CD4-positive, alpha-beta T cell treated with Interleukin-6 for 4 hours (primary cell): ENCODE measurements at regions not wholly inside any gene's neighbourhood (a gene's known extent, or its start where the extent isn't known, plus 50 kb on each side); places are given as distances from the start of the nearest gene placed in this dataset.

ENCODE experiments used
- DNase-seq: peaks from one replicate; pipeline ENCODE4 v3.0.0-alpha.2; 2020; ENCODE audit warnings: mixed read lengths

DNA sequence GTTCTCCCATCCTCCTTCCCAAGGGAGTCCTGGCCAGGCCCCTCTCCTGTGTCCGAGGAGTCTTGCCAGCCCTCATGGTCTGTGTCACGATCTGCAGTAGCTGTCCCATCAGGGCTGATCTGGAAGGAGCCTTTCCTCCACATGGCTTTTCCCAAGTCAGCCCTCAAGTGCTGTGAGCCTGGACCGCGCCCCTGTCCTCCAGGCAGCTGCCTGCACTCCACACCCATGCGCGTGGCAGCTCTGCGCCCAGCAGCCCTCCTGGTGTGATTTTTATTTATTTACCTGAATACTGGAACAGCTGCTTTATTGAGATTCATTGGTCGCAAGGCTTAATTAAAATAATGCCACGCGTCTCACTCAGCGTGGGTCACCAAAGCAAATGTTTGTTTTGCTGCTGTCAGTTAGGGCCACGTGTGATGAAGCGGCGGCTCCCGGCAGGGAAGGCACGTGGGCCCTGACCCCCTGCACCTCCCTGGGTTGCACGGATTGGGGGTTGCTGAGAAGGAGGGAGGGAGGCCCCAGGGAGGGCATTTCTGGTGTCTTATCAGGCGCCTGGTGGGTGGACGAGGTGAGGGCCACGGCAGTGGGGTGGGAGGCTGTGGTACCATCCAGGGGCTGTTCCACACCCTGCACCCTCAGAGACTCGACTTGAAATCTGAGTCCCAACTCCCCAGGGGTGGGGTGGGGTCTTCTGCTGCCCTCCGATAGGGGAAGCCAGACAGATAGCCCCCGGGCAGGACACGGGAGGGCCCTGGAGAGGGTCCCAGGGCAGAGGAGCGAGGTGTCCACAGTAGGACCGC, 206.3 kb upstream of the C14orf180 start:
- no peak for DNase-seq

GRCh38 chr14:104373855-104374717, 205.5 kb upstream of the C14orf180 start:
- DNase-seq: no peak

DNA sequence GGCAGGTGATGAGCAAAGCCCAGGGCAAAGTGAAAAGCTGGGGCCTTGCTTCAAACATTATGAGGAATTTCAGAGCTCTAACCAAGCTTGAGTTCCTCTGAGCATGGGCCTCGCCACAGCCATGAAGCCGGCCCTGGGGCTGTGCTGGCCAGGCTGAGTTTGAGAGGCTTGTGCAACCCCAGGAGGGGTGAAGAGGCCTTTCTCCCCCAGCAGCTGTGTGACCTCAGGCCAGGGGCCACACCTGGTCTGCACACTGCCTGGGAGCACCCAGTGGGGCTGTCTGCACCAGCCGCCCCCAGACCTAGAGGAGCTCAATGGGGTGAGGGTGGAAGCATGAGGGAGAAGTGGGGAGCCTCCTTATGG, 204.9 kb upstream of the C14orf180 start:
- no peak for DNase-seq

GRCh38 chr14:104375551-104376201, 203.9 kb upstream of the C14orf180 start:
- DNase-seq: no peak

DNA sequence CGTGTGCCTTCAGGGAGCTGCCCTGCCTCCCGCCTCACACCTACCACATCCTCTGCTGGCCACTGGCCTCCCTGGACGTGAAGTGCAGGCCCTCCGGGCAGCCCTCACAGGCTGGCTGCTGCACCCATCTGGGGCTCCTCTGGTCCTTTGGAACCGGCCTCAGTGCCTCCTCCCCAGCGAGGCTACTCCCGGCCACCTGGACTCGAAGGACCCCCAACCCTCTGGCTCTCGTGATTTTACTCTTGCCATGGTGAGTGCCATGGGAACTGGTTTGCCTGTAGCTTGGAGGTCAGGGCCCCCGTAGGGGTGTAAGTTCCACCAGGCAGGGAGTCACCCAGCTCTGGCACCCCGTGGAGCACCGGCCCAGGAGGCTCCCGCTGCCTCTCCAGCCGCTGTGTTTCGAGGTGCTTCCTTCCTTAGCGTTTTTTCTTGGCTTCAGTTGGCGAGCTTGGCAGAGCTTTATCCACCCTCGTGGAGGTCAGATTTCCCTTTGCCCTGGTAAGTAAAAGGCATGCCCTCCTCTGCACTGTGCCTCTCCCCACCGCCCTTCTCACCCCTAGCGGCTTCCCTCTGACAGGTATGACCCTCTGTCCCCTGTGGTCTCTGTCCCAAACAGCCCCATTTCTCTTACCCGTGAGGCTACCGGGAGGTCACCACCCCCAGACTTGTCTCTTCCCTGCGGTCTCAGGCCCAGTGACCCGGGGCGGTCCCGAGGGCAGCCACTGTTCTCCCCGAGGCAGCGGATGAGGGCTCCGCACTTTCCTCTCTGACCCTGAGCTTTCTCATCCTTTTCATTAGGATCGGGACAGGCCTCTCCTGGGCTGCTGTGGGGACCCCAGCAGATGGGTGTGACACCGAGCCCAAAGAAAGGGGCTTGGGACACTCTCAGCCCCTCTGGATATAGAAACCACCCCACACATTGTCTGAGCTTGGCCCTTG, 203.1 kb upstream of the C14orf180 start:
- no peak for DNase-seq

DNA sequence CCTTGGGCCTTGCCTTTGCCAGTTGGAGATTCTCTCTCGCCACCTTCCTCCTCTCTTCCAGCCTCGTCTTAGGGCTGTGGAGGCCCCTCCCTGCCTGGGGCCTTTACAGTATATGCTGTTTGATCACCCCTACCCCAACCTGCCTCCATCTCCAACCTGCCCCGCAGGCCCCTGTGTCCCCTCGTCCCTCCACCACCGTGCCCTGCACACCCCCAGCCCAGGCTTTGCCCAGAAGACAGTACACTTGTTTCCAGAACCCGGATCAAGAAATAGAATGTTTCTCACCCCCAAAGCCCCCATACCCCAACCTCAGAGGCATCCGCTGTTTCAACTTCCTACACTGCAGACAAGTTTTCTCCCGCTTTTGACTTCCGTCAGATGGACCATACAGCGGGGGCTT, 202.3 kb upstream of the C14orf180 start:
- no peak for DNase-seq

GRCh38 chr14:104378698-104379113, 200.9 kb upstream of the C14orf180 start:
- DNase-seq: no peak

DNA sequence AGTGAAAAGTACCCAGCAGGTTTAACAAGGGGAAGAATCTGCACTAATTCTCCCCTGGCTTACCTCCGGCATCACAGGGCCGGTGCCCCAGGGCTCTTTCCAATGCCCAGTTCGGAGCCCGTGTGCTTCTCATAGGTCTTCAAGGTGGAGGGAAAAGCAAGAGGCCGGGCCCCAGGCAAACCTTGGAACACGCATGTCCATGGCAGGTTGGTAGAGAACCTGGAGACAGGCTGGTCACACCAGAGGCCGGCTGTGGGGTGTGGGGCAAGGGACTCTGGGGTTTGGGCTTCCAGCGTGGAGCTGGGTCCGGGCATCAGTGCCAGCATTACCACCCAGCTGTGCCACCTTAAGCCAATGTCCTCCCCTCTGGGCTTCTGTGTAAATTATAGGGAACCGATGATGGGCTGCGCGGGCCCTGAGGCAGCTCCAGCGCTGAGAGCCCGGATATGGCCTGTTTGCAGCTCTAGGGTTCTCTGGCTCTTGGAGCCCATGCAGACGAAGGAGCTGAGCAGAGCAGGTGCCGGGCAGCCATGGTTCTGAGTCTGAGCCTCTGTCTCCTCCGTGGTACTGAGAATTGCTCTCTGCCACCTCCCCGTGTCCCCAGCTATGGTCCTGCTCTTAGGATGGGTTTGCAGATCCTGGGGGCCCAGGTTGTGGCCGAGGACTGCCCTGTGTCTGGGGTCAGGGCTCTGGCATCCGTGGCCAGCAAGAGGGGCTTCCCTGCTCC, 197.0 kb upstream of the C14orf180 start:
- no peak for DNase-seq

GRCh38 chr14:104383088-104383995, 196.2 kb upstream of the C14orf180 start:
- no peak for DNase-seq

GRCh38 chr14:104383996-104384775, 195.4 kb upstream of the C14orf180 start:
- DNase-seq: no peak

DNA sequence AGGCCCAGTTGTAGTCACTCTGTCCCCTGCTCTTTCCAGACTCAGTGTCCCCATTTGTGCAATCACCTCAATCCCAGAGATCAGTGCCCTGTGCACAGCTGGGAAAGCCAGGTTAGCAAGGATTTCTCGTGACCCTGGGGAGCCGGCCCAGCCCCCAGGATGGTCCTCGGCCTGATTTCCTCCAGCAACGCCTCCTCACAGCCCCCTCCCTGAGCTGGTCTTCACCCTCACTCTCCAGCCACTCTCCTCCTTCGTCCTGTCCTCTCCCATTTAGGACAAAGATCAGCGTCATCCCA, 194.8 kb upstream of the C14orf180 start:
- no peak for DNase-seq

GRCh38 chr14:104385111-104385510, 194.5 kb upstream of the C14orf180 start:
- no peak for DNase-seq

DNA sequence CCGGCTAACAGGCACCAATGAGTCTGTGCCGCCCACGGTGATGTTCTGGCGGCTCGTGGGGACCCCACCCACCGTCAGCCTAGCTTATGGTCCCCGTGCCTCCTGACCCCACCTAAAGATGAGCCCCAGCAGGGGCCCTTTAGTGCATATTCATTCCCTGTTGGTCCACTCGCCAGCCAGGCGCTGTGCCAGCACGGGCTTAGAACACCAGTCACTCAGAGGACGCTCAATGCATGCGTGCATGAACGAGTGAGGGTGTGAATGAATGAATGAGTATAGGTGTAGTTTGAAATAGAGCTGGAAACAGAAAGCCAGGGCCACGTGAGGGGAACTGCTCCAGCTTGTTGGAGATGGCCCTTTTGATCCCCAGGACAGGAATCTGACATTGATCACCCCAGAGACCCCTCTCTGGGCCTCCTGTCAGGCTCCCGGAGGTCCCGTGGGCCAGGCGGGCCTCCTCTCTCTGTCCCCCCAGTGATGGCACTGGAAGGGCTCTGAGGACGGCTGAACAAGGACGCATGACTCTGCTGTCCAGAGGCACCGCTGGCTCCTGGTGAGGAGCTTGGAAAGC, 193.9 kb upstream of the C14orf180 start:
- no peak for DNase-seq

GRCh38 chr14:104386151-104386841, 193.3 kb upstream of the C14orf180 start:
- DNase-seq: no peak

DNA sequence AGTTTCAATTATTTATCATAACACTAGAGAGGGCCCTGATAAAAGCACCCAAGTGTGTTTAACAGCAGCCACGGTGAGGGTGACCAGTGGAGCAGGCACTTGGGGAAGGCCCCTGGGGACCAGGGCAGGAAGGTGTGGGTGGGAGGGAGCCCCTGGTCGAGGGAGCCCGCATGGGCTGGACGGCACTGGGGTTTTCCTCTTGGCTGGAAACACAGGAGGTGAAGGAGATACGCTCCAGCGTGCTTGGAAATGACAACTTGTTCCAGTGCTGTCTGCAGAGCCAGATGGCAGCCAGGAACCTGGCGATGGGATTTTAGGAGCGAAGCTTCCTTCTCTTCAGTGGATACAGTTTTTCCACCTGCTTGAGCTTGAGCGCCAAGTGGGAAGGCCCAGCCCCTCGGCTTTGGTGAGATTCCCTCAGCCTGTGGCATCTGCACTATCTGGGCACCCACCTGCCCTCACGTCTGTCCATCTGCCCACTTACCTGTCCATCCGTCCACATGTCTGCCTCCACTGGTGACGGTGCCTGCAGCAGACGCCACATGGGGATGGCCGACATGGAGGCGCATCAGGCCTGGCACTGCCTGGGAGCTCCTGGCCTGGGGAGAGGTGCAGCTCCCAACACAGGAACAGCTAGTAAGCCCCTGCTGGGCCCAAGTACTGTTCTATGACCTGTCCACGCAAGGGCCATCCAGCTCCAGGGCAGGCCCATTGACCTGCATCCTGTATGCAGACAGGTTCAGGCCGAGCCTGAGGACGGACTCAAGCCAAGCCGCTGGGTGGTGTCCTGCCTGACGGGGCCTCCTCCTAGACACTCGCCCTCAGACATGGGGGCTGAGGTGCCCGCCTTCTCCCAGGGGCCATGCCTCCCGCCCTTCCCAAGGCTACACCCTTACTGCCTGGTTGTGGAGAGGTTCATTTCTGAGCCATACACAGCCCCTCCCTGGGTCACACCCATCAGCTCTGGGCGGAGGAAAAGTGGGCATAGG, 192.2 kb upstream of the C14orf180 start:
- DNase-seq: no peak

DNA sequence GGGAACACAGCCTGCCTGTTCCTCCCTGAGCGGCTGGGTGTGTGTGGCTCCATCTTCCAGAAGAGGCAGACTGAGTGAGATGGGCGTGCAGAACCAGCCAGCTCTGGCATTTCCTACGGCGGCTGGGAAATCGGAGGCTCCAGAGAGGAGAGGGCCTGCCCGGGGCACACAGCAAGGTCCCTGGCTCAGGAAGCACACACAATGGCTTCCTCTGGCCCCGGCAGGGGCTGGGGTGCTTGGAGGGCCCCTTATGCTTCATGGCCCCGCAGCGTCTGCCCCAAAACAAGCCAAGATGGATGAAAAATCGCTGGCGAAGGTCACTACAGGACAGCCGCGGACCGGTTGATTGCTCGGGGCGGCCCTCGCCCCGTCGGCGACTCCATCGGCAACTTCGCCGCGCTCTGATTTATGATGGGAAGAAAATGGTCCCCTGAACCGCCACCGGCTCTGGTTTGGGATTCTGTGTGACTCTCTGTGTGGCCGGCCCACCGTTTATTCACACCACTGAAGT, 191.5 kb upstream of the C14orf180 start:
- DNase-seq: no peak

DNA sequence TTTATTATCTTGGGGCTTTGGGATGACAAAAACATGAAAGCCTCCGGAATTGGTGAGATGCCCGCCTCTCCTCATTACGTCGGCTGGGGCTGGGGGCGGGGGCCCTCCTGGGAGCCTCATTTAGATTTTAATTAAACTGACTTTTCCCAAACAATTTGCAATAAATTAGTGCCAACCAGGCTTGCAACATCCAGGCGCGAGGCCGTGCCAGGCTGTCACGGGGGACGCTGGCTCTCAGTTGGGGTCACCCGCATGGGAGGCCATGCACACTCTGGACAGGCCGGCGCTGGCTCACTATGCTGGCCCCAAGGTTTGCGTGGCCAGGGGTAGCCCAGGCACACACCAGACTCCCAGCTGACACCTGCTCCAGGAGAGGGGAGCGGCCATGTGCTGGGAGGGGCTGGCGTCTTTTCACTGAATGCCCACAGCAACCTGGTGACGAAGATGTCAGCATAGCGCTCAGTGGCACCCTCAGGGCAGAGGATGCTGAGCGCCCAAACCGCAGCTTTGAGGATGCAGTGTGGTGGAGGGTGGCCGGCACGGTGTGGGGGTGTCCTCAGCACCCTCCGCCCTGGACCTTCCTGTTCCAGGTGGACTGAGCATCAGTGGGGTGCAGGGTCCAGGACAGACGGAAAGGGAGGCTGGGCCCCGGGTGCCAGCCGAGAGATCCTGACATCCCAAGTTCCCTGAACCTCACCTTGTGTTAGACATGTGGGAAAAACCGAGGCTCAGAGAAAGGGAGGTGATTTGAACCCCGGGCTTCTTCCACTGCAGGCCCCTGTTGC, 190.8 kb upstream of the C14orf180 start:
- no peak for DNase-seq
